Endothelial cell of umbilical vein (primary cell): ENCODE measurements at regions not wholly inside any gene's neighbourhood (a gene's known extent, or its start where the extent isn't known, plus 50 kb on each side); places are given as distances from the start of the nearest gene placed in this dataset.

ENCODE experiments used
- BruUV-seq: library from RNA; stranded (reverse); fragments of 400-500 nt; replicated peaks from 2 replicates; lab custom pipeline; 2021; lab: Mats Ljungman, UMichigan
- CTCF ChIA-PET: fragments of 300-600, 350-600 bp; sonication (Branson Sonifier 250); formaldehyde crosslinking; loops from one replicate; lab custom pipeline; 2021; ENCODE audit warnings: antibody characterized with exemption, inconsistent platforms; lab: Charles Lee
- POLR2A ChIA-PET: fragments of 300-600, 350-600 bp; sonication (Branson Sonifier 250); formaldehyde crosslinking; loops from one replicate; lab custom pipeline; 2021; ENCODE audit warnings: antibody characterized with exemption, inconsistent platforms; lab: Charles Lee
- DNase-seq: peaks from one replicate; pipeline ENCODE4 v3.0.0-alpha.2; 2011; ENCODE audit warnings: low read depth, low spot score
- FAIRE-seq: peaks from 2 replicates; lab custom pipeline; 2011; peaks lifted over from hg19 to GRCh38; lab: Jason Lieb, UNC
- H2AFZ ChIP-seq: 2 replicates; pipeline ENCODE4 v1.6.0; 2012; ENCODE audit warnings: low read depth, low read length, control low read depth, inconsistent platforms
- H3K27ac ChIP-seq: 2 replicates; pipeline ENCODE4 v1.5.1; 2011; ENCODE audit warnings: low read depth, mild to moderate bottlenecking, control low read depth, low read length, moderate library complexity; ENCODE audit not compliant: insufficient read depth
- H3K27me3 ChIP-seq, 2 experiments: 2 replicates each; pipeline versions ENCODE4 v1.6.0 to v1.6.1; 2011; ENCODE audit warnings: low read length in 2 of 2, mixed read lengths in 1 of 2; ENCODE audit not compliant: control insufficient read depth in 2 of 2, insufficient read depth in 2 of 2
- H3K36me3 ChIP-seq, 2 experiments: 2 replicates in 1 of 2; 3 replicates in 1 of 2; pipeline ENCODE4 v1.5.1; 2011; ENCODE audit warnings: low read length in 2 of 2, mild to moderate bottlenecking in 1 of 2, moderate library complexity in 1 of 2; ENCODE audit not compliant: control insufficient read depth in 2 of 2, insufficient read depth in 2 of 2; ENCODE audit errors: extremely low read depth in 1 of 2
- H3K4me1 ChIP-seq: 3 replicates; pipeline ENCODE4 v1.5.1; 2011; ENCODE audit warnings: mild to moderate bottlenecking, low read length; ENCODE audit not compliant: control insufficient read depth, insufficient read depth; ENCODE audit errors: extremely low read depth
- H3K4me2 ChIP-seq: 2 replicates; pipeline ENCODE4 v1.6.1; 2011; ENCODE audit warnings: low read length, control low read depth, mixed read lengths; ENCODE audit not compliant: insufficient read depth
- H3K4me3 ChIP-seq, 3 experiments: fragments of 200-600 bp in 1 of 3; sonication (generic), shearing (Covaris generic) in 1 of 3; replicated peaks in 1 of 3; 2 replicates each; pipeline ENCODE4 v1.5.1; 2011 to 2016; ENCODE audit warnings: control low read depth in 3 of 3, low read length in 3 of 3, mild to moderate bottlenecking in 2 of 3, inconsistent platforms in 1 of 3, low read depth in 1 of 3, moderate library complexity in 1 of 3; ENCODE audit not compliant: insufficient read depth in 1 of 3
- H3K79me2 ChIP-seq: 2 replicates; pipeline ENCODE4 v1.6.0; 2012; ENCODE audit warnings: low read length, inconsistent platforms; ENCODE audit not compliant: control insufficient read depth, insufficient read depth
- H3K9ac ChIP-seq: replicated peaks from 2 replicates; pipeline ENCODE3; 2011; ENCODE audit warnings: low read length, control low read depth; ENCODE audit not compliant: insufficient read depth; ENCODE audit errors: extremely low read depth
- H3K9me1 ChIP-seq: replicated peaks from 3 replicates; pipeline ENCODE4 v1.6.0; 2011; ENCODE audit warnings: mild to moderate bottlenecking, low read length; ENCODE audit not compliant: control insufficient read depth, insufficient read depth; ENCODE audit errors: extremely low read depth
- H3K9me3 ChIP-seq: replicated peaks from 2 replicates; pipeline ENCODE4 v1.5.1; 2012; ENCODE audit warnings: low read length, inconsistent platforms; ENCODE audit not compliant: control insufficient read depth, insufficient read depth
- H4K20me1 ChIP-seq: replicated peaks from 2 replicates; pipeline ENCODE3; 2011; ENCODE audit warnings: mild to moderate bottlenecking, low read length; ENCODE audit not compliant: control insufficient read depth, insufficient read depth; ENCODE audit errors: extremely low read depth
- CTCF ChIP-seq, 2 donors: IDR thresholded peaks; 1 replicate in 1 of 2; 2 replicates in 1 of 2; pipeline ENCODE4 v1.5.1; 2011; ENCODE audit warnings: low read length in 2 of 2, mild to moderate bottlenecking in 2 of 2, moderate library complexity in 2 of 2, control low read depth in 1 of 2, inconsistent platforms in 1 of 2, low read depth in 1 of 2; ENCODE audit not compliant: insufficient read depth in 1 of 2; ENCODE audit errors: extremely low read depth in 1 of 2
- EZH2 ChIP-seq: IDR thresholded peaks from 2 replicates; pipeline ENCODE4 v1.6.1; 2012; ENCODE audit warnings: borderline replicate concordance, low read depth, mild to moderate bottlenecking, moderate library complexity, low read length, inconsistent platforms; ENCODE audit not compliant: severe bottlenecking
- FOS ChIP-seq: IDR thresholded peaks from 2 replicates; pipeline ENCODE4 v1.6.1; 2011; ENCODE audit warnings: mild to moderate bottlenecking, low read length, moderate library complexity, borderline replicate concordance; ENCODE audit not compliant: insufficient read depth
- GATA2 ChIP-seq: IDR thresholded peaks from 2 replicates; pipeline ENCODE4 v1.7.0; 2011; ENCODE audit warnings: low read depth, mild to moderate bottlenecking, moderate library complexity, mixed read lengths, low read length; ENCODE audit not compliant: insufficient read length, insufficient read depth
- JUN ChIP-seq: IDR thresholded peaks from 2 replicates; pipeline ENCODE4 v1.6.1; 2011; ENCODE audit warnings: borderline replicate concordance, low read depth; ENCODE audit not compliant: insufficient read length, insufficient read depth
- MAX ChIP-seq: IDR thresholded peaks from 2 replicates; pipeline ENCODE4 v1.6.1; 2011; ENCODE audit not compliant: insufficient read depth, insufficient read length
- MYC ChIP-seq: IDR thresholded peaks from one replicate; pipeline ENCODE4 v1.6.1; 2011; ENCODE audit warnings: mild to moderate bottlenecking, low read depth, low read length
- POLR2A ChIP-seq: IDR thresholded peaks from 2 replicates; pipeline ENCODE4 v1.6.1; 2012; ENCODE audit warnings: low read depth, mild to moderate bottlenecking, control low read depth, low read length
- POLR2AphosphoS5 ChIP-seq: IDR thresholded peaks from 2 replicates; pipeline ENCODE4 v1.6.1; 2012; ENCODE audit warnings: low read depth, mild to moderate bottlenecking, control low read depth, low read length, moderate library complexity; ENCODE audit not compliant: insufficient read depth
- dilution Hi-C: fragments of 300-500 bp; cut with MboI; formaldehyde crosslinking; loops from one replicate; pipeline ENCODE4 v1.15.0; 2019; ENCODE audit warnings: low sequenced_read_pairs; ENCODE audit not compliant: extremely low pct_ligation_motif_present
- intact Hi-C: fragments of 100-400 bp; cut with micrococcal nuclease; formaldehyde crosslinking; loops from one replicate; pipeline ENCODE4 v1.10.0; 2022

GRCh38 chr17:77746393-77746792, 212.1 kb upstream of the TNRC6C start:
- H3K4me3 ChIP-seq: no peak overlapping the region
- BruUV-seq: no TSS peak
- H3K4me2 ChIP-seq: no peak overlapping the region
- H3K36me3 ChIP-seq: no peaks in the 10 kb centered on the region
- dilution Hi-C loops: no loop called here
- ChIA-PET CTCF (no interaction called here), POLR2A (no interaction called here)
- FAIRE-seq (no peak), DNase-seq (no peak)
- H3K27ac ChIP-seq: no peak overlapping the region
- H3K79me2 ChIP-seq: no peaks in the 10 kb centered on the region
- no peaks in the 10 kb centered on the region for H3K4me1 ChIP-seq
- no peaks in the 10 kb centered on the region for H3K27me3 ChIP-seq
- intact Hi-C loops: no loop called here
- no peak overlapping the region for H2AFZ ChIP-seq
- TF ChIP-seq POLR2A: no peak
- TF ChIP-seq MAX: no peak
- TF ChIP-seq JUN: no peak
- no peak for TF ChIP-seq POLR2AphosphoS5
- no peak for TF ChIP-seq GATA2
- TF ChIP-seq CTCF (IDR thresholded peaks at IDR 0.05; ENCODE audit: extremely low read depth in 1 of 2, insufficient read depth in 1 of 2, low read depth in 1 of 2, low read length in 2 of 2): no peak
- TF ChIP-seq MYC: no peak
- TF ChIP-seq EZH2: no peak
- no peak for TF ChIP-seq FOS
- no peaks in the 10 kb centered on the region for H3K9me1 ChIP-seq
- H3K9me3 ChIP-seq: no peaks in the 10 kb centered on the region
- H3K9ac ChIP-seq: no peak overlapping the region
- H4K20me1 ChIP-seq: no peaks in the 10 kb centered on the region
